SH-SY5Y (cell line): ENCODE measurements at regions not wholly inside any gene's neighbourhood (a gene's known extent, or its start where the extent isn't known, plus 50 kb on each side); places are given as distances from the start of the nearest gene placed in this dataset.

ENCODE experiments used
- GATA2 ChIP-seq: IDR thresholded peaks from 2 replicates; pipeline ENCODE4 v1.6.1; 2011; ENCODE audit warnings: mild to moderate bottlenecking, low read depth, low read length
- GATA3 ChIP-seq: IDR thresholded peaks from 2 replicates; pipeline ENCODE4 v1.6.1; 2011; ENCODE audit warnings: low read depth, mild to moderate bottlenecking, low read length, moderate library complexity

DNA sequence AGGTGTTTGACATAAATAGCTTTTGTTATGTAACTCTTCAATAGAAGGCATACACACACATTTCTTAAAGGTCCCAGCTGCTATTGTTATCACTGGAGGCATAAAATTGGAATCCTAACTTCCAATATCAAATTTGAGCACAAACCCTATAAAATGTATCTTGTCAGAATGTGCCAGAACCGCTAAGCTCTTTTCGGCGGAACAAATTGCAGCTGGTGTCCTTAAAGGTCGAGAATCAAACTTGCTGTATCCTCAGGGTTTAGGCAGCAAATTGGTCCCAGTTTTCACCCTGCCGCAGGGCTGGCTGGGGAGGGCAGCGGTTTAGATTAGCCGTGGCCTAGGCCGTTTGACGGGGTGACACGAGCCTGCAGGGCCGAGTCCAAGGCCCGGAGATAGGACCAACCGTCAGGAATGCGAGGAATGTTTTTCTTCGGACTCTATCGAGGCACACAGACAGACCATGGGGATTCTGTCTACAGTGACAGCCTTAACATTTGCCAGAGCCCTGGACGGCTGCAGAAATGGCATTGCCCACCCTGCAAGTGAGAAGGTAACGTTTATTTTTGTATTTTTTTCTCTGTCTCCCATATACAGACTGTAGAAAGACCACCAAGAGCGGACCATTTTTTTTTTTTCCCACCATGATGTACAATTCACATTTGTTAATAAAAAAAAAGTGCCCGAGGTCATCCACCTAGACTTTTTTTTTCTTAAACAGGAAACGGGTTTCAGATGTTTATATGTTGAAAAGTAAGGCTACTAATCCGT is 297.1 kb downstream of the IRF8 start:
- TF ChIP-seq GATA2 (no peak), GATA3 (no peak)
